ENCODE measurements at regions not wholly inside any gene's neighbourhood (a gene's known extent, or its start where the extent isn't known, plus 50 kb on each side); places are given as distances from the start of the nearest gene placed in this dataset.

DNA sequence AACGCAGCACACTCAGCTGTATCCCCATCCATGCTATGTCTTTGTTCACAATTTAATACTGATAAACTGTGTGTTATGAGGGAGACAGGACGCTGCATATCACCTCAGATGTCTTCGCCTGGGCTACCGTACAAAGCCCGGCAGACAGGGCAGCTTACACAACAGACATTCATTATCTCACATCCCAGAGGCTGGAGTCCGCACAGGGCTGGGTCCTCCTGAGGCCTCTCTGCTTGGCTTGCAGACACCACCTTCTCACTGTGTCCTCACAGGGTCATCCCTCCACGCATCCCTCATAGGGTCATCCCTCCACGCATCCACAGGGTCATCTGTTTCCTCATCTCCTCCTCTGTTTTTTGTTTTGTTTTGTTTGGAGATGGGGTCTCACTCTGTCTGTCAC is 61.2 kb downstream of the SHANK2 start:
- H3K9ac ChIP-seq (ENCODE audit: low read length): no peak overlapping the region
- no peaks in the 10 kb centered on the region for H3K27me3 ChIP-seq (ENCODE audit: control insufficient read depth, insufficient read depth, low read length)
- no peaks in the 10 kb centered on the region for H3K36me3 ChIP-seq (ENCODE audit: control insufficient read depth, insufficient read depth, low read length)
- no peak overlapping the region for H3K4me3 ChIP-seq (ENCODE audit: low read depth, low read length)
- H3K27ac ChIP-seq (ENCODE audit: low read depth, low read length): no peak overlapping the region
- no peaks in the 10 kb centered on the region for H3K9me3 ChIP-seq (ENCODE audit: control insufficient read depth, insufficient read depth, low read depth, low read length)
- H3K4me1 ChIP-seq (ENCODE audit: control insufficient read depth, insufficient read depth, low read length): no peaks in the 10 kb centered on the region; the same call in 1 of the 2 replicates

- Histone ChIP-seq H3K27me3 (ENCODE audit: control insufficient read depth, insufficient read depth, low read length) (no peaks in the 10 kb centered on the region), H3K9ac (ENCODE audit: low read length) (no peak overlapping the region)
Measured at GRCh38 chr11:71190551-71190950, 61.8 kb downstream of the SHANK2 start.

DNA sequence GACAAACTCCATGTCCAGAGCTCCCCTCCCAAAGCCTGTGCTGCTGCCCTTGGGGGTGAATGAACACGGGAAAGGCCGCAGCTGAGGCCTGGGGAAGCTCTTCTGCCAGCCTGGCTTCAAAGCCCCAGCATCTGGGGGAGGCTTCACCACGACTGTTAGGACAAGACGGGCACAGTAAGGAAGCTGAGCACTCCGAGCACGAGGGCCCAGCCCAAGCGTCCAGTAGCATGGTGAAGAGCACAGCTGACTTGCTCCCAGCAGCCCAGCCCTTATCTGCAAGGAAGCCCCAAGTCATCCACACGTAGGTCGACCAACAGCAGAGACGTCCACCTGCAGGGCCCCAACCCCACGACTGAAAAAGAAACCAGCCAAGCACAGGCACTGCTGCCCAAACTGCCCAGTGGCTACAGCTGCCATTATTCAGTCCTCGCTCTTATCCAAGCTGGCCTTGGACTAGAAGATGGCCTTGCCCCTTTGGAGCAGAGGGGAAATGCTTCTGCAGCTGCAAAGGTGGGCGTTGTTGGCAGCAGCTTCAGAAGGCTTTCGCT is 62.5 kb downstream of the SHANK2 start:
- Histone ChIP-seq H3K27ac (ENCODE audit: low read depth, low read length) (no peak overlapping the region), H3K4me1 (ENCODE audit: control insufficient read depth, insufficient read depth, low read length) (no peaks in the 10 kb centered on the region; the same call in 1 of the 2 replicates), H3K4me3 (ENCODE audit: low read depth, low read length) (no peak overlapping the region), H3K36me3 (ENCODE audit: control insufficient read depth, insufficient read depth, low read length) (no peaks in the 10 kb centered on the region), H3K9ac (ENCODE audit: low read length) (no peak overlapping the region), H3K9me3 (ENCODE audit: control insufficient read depth, insufficient read depth, low read depth, low read length) (no peaks in the 10 kb centered on the region), H3K27me3 (ENCODE audit: control insufficient read depth, insufficient read depth, low read length) (no peaks in the 10 kb centered on the region)

More at GRCh38 chr11:71190551-71190950, 61.8 kb downstream of the SHANK2 start:
- Histone ChIP-seq H3K27ac (ENCODE audit: low read depth, low read length) (no peak overlapping the region), H3K36me3 (ENCODE audit: control insufficient read depth, insufficient read depth, low read length) (no peaks in the 10 kb centered on the region), H3K4me1 (ENCODE audit: control insufficient read depth, insufficient read depth, low read length) (no peaks in the 10 kb centered on the region; the same call in 1 of the 2 replicates), H3K9me3 (ENCODE audit: control insufficient read depth, insufficient read depth, low read depth, low read length) (no peaks in the 10 kb centered on the region), H3K4me3 (ENCODE audit: low read depth, low read length) (no peak overlapping the region)

DNA sequence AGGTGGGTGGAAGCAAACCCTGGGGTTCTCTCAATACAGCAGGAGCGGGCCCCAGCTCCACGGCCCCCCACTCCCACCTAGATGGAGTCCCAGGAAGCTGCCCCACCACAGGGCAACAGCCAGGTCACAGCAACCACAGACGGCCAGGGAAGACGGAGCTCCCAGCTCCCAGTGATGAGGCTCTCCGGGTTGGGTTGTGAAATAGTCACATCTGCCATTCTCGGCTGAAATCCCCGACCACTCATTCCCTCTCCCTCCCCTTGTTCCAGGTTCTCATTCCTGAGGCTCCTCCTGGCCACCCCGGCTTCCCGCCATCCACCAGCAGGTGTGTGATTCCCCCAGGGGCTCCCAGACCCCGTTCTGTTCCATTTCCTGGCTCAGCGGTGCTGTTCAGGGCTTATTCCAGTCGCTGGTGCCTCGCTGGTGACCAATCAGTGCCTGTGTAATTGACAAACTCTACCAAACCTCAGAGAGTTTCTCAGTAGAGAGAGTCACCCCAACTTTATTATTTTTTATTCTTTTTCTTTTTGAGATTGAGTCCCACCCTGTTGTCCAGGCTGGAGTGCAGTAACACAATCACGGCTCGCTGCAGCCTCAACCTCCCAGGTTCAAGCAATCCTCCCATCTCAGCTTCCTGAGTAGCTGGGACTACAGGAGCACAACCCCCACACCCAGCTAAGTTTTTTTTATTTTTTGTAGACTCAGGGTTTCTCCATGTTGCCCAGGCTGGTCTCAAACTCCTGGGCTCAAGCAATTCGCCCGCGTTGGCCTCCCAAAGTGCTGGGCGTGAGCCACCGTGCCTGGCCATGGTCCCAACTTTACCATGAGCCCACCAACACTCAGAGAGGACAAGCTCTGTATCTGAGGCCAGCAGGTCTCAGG is 63.2 kb downstream of the SHANK2 start:
- no peaks in the 10 kb centered on the region for H3K27me3 ChIP-seq (ENCODE audit: control insufficient read depth, insufficient read depth, low read length)

DNA sequence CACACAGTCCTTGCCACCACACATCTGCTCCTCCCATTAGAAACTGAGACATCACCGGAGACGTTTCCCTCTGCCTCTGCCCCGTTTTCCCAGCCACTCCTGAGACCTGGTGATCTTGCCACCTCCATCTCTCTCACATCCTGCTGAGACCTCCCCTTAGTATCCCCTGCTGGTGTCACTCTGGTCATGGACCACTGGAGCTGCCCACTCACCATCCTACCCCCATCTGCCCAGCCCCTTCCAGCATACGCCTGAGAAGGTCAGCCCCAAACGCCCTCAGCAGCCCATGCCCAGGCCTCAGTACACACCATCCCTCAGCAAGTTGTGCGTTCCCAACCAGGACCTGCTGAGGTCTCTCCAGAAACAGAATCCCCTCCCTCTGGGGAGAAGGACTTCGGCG is 64.3 kb downstream of the SHANK2 start:
- H3K9ac ChIP-seq (ENCODE audit: low read length): no peak overlapping the region
- no peaks in the 10 kb centered on the region for H3K27me3 ChIP-seq (ENCODE audit: control insufficient read depth, insufficient read depth, low read length)
- no peaks in the 10 kb centered on the region for H3K4me1 ChIP-seq (ENCODE audit: control insufficient read depth, insufficient read depth, low read length)
- H3K36me3 ChIP-seq (ENCODE audit: control insufficient read depth, insufficient read depth, low read length): no peaks in the 10 kb centered on the region
- no peak overlapping the region for H3K27ac ChIP-seq (ENCODE audit: low read depth, low read length)
- no peak overlapping the region for H3K4me3 ChIP-seq (ENCODE audit: low read depth, low read length)
- no peaks in the 10 kb centered on the region for H3K9me3 ChIP-seq (ENCODE audit: control insufficient read depth, insufficient read depth, low read depth, low read length)

More for the DNA sequence above, 63.2 kb downstream of the SHANK2 start:
- no peak overlapping the region for H3K4me3 ChIP-seq (ENCODE audit: low read depth, low read length)
- no peaks in the 10 kb centered on the region for H3K4me1 ChIP-seq (ENCODE audit: control insufficient read depth, insufficient read depth, low read length)
- no peak overlapping the region for H3K9ac ChIP-seq (ENCODE audit: low read length)
- no peaks in the 10 kb centered on the region for H3K36me3 ChIP-seq (ENCODE audit: control insufficient read depth, insufficient read depth, low read length)
- no peak overlapping the region for H3K27ac ChIP-seq (ENCODE audit: low read depth, low read length)
- no peaks in the 10 kb centered on the region for H3K9me3 ChIP-seq (ENCODE audit: control insufficient read depth, insufficient read depth, low read depth, low read length)

GRCh38 chr11:71186806-71187205 is 65.6 kb downstream of the SHANK2 start:
- H3K9ac ChIP-seq (ENCODE audit: low read length): no peak overlapping the region
- H3K4me1 ChIP-seq (ENCODE audit: control insufficient read depth, insufficient read depth, low read length): no peaks in the 10 kb centered on the region
- no peaks in the 10 kb centered on the region for H3K36me3 ChIP-seq (ENCODE audit: control insufficient read depth, insufficient read depth, low read length)
- no peak overlapping the region for H3K4me3 ChIP-seq (ENCODE audit: low read depth, low read length)
- H3K27ac ChIP-seq (ENCODE audit: low read depth, low read length): no peak overlapping the region
- H3K27me3 ChIP-seq (ENCODE audit: control insufficient read depth, insufficient read depth, low read length): no peaks in the 10 kb centered on the region
- H3K9me3 ChIP-seq (ENCODE audit: control insufficient read depth, insufficient read depth, low read depth, low read length): no peaks in the 10 kb centered on the region

DNA sequence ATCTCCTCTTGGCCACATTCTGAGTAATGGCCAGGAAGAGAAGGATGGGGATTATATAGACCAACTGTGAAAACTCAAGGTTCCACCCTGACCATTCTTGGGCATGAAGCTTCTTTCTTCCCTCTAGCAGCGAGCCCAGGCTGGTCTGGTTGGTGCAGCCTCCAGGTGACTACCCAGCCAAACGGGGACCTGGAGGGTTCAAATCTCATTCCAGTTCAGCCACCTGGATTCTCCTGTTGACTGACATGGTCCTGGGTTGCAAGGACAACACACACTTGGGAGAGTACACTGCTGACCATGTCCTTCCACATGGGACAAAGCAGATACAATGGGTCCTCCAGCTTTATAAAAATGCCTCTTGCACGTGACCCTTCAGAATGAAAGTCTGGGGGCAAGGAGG is 67.0 kb downstream of the SHANK2 start:
- Histone ChIP-seq H3K27me3 (ENCODE audit: control insufficient read depth, insufficient read depth, low read length) (no peaks in the 10 kb centered on the region), H3K36me3 (ENCODE audit: control insufficient read depth, insufficient read depth, low read length) (no peaks in the 10 kb centered on the region), H3K9ac (ENCODE audit: low read length) (no peak overlapping the region), H3K4me1 (ENCODE audit: control insufficient read depth, insufficient read depth, low read length) (no peaks in the 10 kb centered on the region), H3K4me3 (ENCODE audit: low read depth, low read length) (no peak overlapping the region), H3K9me3 (ENCODE audit: control insufficient read depth, insufficient read depth, low read depth, low read length) (no peaks in the 10 kb centered on the region), H3K27ac (ENCODE audit: low read depth, low read length) (no peak overlapping the region)

DNA sequence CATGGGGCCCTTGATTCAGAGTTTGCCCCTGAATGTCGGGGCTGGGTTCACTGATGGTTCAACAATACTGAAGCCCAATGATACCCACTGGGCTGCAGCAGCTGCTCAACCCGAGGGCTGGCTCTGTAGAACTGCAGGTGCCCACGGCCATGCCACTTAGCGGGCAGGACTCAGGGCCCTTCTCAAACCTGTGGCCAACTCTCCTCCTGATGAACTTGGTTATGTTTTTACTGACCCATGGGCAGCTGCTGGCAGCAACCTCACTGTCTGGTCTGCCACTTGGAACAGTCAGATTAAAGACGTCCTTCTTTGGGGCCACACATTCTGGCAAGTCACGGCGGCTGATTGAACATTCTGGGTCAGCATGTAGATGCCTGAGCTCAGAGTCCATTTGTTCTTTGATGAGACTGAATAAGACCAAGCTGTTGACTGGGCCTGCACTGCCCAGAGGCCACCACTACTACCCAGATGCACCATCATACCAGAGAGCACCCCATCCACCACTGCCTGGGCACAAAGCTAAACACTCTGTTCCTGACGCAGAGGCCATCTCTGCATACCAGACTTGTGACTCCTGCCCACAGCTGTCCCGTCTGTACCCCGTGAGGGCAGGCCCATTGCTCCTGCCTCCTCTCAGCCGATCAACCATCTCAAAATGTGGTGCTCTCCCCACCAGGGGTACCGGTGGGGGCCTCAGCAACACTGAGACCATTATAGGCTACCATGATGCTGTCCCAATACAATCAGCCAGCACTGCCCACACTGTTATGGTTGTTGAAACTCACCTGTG is 67.8 kb downstream of the SHANK2 start:
- no peak overlapping the region for H3K27ac ChIP-seq (ENCODE audit: low read depth, low read length)
- H3K27me3 ChIP-seq (ENCODE audit: control insufficient read depth, insufficient read depth, low read length): no peaks in the 10 kb centered on the region
- H3K4me1 ChIP-seq (ENCODE audit: control insufficient read depth, insufficient read depth, low read length): no peaks in the 10 kb centered on the region; the same call in 1 of the 2 replicates
- H3K36me3 ChIP-seq (ENCODE audit: control insufficient read depth, insufficient read depth, low read length): no peaks in the 10 kb centered on the region
- no peak overlapping the region for H3K4me3 ChIP-seq (ENCODE audit: low read depth, low read length)
- no peaks in the 10 kb centered on the region for H3K9me3 ChIP-seq (ENCODE audit: control insufficient read depth, insufficient read depth, low read depth, low read length)
- no peak overlapping the region for H3K9ac ChIP-seq (ENCODE audit: low read length)

DNA sequence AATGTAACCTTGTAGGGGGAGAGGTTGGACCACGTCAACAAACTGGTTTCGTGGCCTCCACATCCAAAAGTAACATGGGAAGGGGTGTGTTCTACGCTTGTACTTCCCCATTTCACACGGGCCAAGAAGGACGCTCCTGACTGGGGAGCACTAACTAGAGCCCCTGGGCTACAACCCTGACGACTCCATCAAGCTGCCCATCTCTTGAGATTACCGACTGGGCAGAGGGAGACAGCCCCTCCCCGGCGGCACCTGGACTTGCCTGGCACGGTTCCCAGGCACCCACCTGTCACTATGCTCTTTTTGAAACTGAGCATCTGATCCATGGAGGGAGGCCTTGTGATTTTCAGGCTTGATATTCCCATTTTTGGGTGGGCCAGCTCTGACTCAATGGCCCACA is 68.5 kb downstream of the SHANK2 start:
- Histone ChIP-seq H3K4me1 (ENCODE audit: control insufficient read depth, insufficient read depth, low read length) (no peaks in the 10 kb centered on the region; the same call in 1 of the 2 replicates), H3K4me3 (ENCODE audit: low read depth, low read length) (no peak overlapping the region), H3K27me3 (ENCODE audit: control insufficient read depth, insufficient read depth, low read length) (no peaks in the 10 kb centered on the region), H3K36me3 (ENCODE audit: control insufficient read depth, insufficient read depth, low read length) (no peaks in the 10 kb centered on the region), H3K9me3 (ENCODE audit: control insufficient read depth, insufficient read depth, low read depth, low read length) (no peaks in the 10 kb centered on the region), H3K27ac (ENCODE audit: low read depth, low read length) (no peak overlapping the region), H3K9ac (ENCODE audit: low read length) (no peak overlapping the region)

- no peak overlapping the region for H3K27ac ChIP-seq (ENCODE audit: low read depth, low read length)
- no peak overlapping the region for H3K9ac ChIP-seq (ENCODE audit: low read length)
- no peaks in the 10 kb centered on the region for H3K27me3 ChIP-seq (ENCODE audit: control insufficient read depth, insufficient read depth, low read length)
- no peaks in the 10 kb centered on the region for H3K36me3 ChIP-seq (ENCODE audit: control insufficient read depth, insufficient read depth, low read length)
- H3K4me1 ChIP-seq (ENCODE audit: control insufficient read depth, insufficient read depth, low read length): no peaks in the 10 kb centered on the region; the same call in 1 of the 2 replicates
- H3K4me3 ChIP-seq (ENCODE audit: low read depth, low read length): no peak overlapping the region
- no peaks in the 10 kb centered on the region for H3K9me3 ChIP-seq (ENCODE audit: control insufficient read depth, insufficient read depth, low read depth, low read length)
Measured at GRCh38 chr11:71182791-71183677, 69.3 kb downstream of the SHANK2 start.
